HCT116 (cell line): ENCODE measurements at regions not wholly inside any gene's neighbourhood (a gene's known extent, or its start where the extent isn't known, plus 50 kb on each side); places are given as distances from the start of the nearest gene placed in this dataset.

Source experiments
- ATAC-seq: fragments of 200-7000 bp; cut with Tn5 transposase; 2 replicates; pipeline ENCODE4 v1.9.1; 2020; ENCODE audit warnings: mild to moderate bottlenecking, moderate library complexity
- BruUV-seq: library from RNA; stranded (reverse); fragments of 400-500 nt; replicated peaks from 2 replicates; lab custom pipeline; 2021; lab: Mats Ljungman, UMichigan
- CTCF ChIA-PET: fragments of 300-600 bp; sonication (Branson Sonifier 250); formaldehyde crosslinking; loops from one replicate; lab custom pipeline; 2021; ENCODE audit warnings: antibody characterized with exemption; lab: Charles Lee
- POLR2A ChIA-PET: fragments of 300-600, 350-600 bp; sonication (Branson Sonifier 250); formaldehyde crosslinking; loops from one replicate; lab custom pipeline; 2021; ENCODE audit warnings: antibody characterized with exemption; lab: Charles Lee
- RAD21 ChIA-PET, 2 experiments: fragments of 300-600 bp; sonication (Branson Sonifier 250); formaldehyde crosslinking; loops; one replicate each; lab custom pipeline; 2023; ENCODE audit warnings: low total read pairs in 2 of 2; ENCODE audit not compliant: uncharacterized antibody in 2 of 2, unreplicated experiment in 2 of 2, low non-redundant PET in 1 of 2; lab: Charles Lee
- DNase-seq: peaks from one replicate; pipeline ENCODE4 v3.0.0-alpha.2; 2010; ENCODE audit warnings: low read depth, low spot score
- H2AFZ ChIP-seq: fragments of 200-600 bp; shearing (Covaris generic), sonication (generic); 2 replicates; pipeline ENCODE4 v1.6.1; 2017; ENCODE audit warnings: low read depth, mixed run types, mixed read lengths, antibody characterized with exemption, low read length; ENCODE audit not compliant: poor library complexity, severe bottlenecking
- H3K27ac ChIP-seq: 2 replicates; pipeline ENCODE4 v1.5.1; 2012; ENCODE audit warnings: low read depth, low read length
- H3K27me3 ChIP-seq: fragments of 200-600 bp; sonication (generic); 2 replicates; pipeline ENCODE4 v1.6.1; 2016; ENCODE audit warnings: mixed run types, low read length, mixed read lengths; ENCODE audit not compliant: insufficient read depth
- H3K36me3 ChIP-seq, 2 experiments: fragments of 200-500 bp in 1 of 2; fragments of 200-600 bp in 1 of 2; sonication (Bioruptor generic) in 1 of 2; sonication (generic) in 1 of 2; 2 replicates each; pipeline versions ENCODE4 v1.5.1 to v1.6.1; 2014 to 2016; ENCODE audit warnings: low read length in 2 of 2, inconsistent platforms in 1 of 2, mixed read lengths in 1 of 2, mixed run types in 1 of 2; ENCODE audit not compliant: insufficient read depth in 2 of 2, control insufficient read depth in 1 of 2
- H3K4me1 ChIP-seq, 2 experiments: fragments of 200-600 bp in 1 of 2; sonication (generic) in 1 of 2; 2 replicates each; pipeline versions ENCODE4 v1.5.1 to v1.6.1; 2012 to 2017; ENCODE audit warnings: low read length in 2 of 2, inconsistent platforms in 1 of 2, mild to moderate bottlenecking in 1 of 2, mixed read lengths in 1 of 2, mixed run types in 1 of 2, moderate library complexity in 1 of 2; ENCODE audit not compliant: insufficient read depth in 2 of 2, control insufficient read depth in 1 of 2
- H3K4me2 ChIP-seq: fragments of 200-600 bp; sonication (generic); 2 replicates; pipeline ENCODE4 v1.6.1; 2017; ENCODE audit warnings: mixed run types, low read length, mixed read lengths
- H3K4me3 ChIP-seq, 2 experiments: fragments of 200-600 bp in 1 of 2; sonication (generic) in 1 of 2; replicated peaks in 1 of 2; 2 replicates each; pipeline ENCODE4 v1.5.1; 2011 to 2016; ENCODE audit warnings: low read length in 2 of 2, control low read depth in 1 of 2, low read depth in 1 of 2, mild to moderate bottlenecking in 1 of 2, mixed read lengths in 1 of 2, mixed run types in 1 of 2
- H3K79me2 ChIP-seq: fragments of 200-600 bp; sonication (generic); 2 replicates; pipeline ENCODE4 v1.6.1; 2017; ENCODE audit warnings: mild to moderate bottlenecking, mixed run types, low read length, moderate library complexity, mixed read lengths; ENCODE audit not compliant: insufficient read depth
- H3K9ac ChIP-seq: fragments of 200-600 bp; sonication (generic); 2 replicates; pipeline ENCODE4 v1.6.1; 2016; ENCODE audit warnings: low read length, mixed read lengths
- H3K9me2 ChIP-seq: fragments of 200-600 bp; sonication (generic), shearing (Covaris generic); 2 replicates; pipeline ENCODE4 v1.6.1; 2017; ENCODE audit warnings: mixed run types, mild to moderate bottlenecking, moderate library complexity; ENCODE audit not compliant: insufficient read depth
- H3K9me3 ChIP-seq, 2 experiments: fragments of 200-500 bp in 1 of 2; fragments of 200-600 bp in 1 of 2; sonication (Bioruptor generic) in 1 of 2; sonication (generic) in 1 of 2; 2 replicates each; pipeline ENCODE4 v1.6.1; 2014 to 2017; ENCODE audit warnings: low read length in 2 of 2, mixed read lengths in 2 of 2, inconsistent platforms in 1 of 2, low read depth in 1 of 2, mild to moderate bottlenecking in 1 of 2, mixed run types in 1 of 2, moderate library complexity in 1 of 2; ENCODE audit not compliant: control insufficient read depth in 1 of 2, insufficient read depth in 1 of 2
- H4K20me1 ChIP-seq: fragments of 200-600 bp; sonication (generic), shearing (Covaris generic); 2 replicates; pipeline ENCODE4 v1.6.1; 2017; ENCODE audit warnings: mixed run types, mild to moderate bottlenecking, moderate library complexity; ENCODE audit not compliant: insufficient read depth
- CBX3 ChIP-seq: IDR thresholded peaks from 2 replicates; pipeline ENCODE4 v1.6.1; 2012; ENCODE audit warnings: low read depth
- CEBPB ChIP-seq: IDR thresholded peaks from 2 replicates; pipeline ENCODE4 v1.6.1; 2012; ENCODE audit warnings: low read depth
- CTCF ChIP-seq, 3 experiments: fragments of 200-600 bp in 1 of 3; sonication (generic) in 1 of 3; IDR thresholded peaks in 2 of 3; conservative IDR thresholded peaks in 1 of 3; 2 replicates each; pipeline ENCODE4 v1.5.1; 2012 to 2017; ENCODE audit warnings: low read depth in 2 of 3, low read length in 2 of 3, antibody characterized with exemption in 1 of 3, borderline replicate concordance in 1 of 3, control low read depth in 1 of 3, mild to moderate bottlenecking in 1 of 3, mixed read lengths in 1 of 3, mixed run types in 1 of 3, moderate library complexity in 1 of 3; ENCODE audit not compliant: insufficient read depth in 1 of 3
- EGR1 ChIP-seq: IDR thresholded peaks from 2 replicates; pipeline ENCODE4 v1.6.1; 2012; ENCODE audit warnings: low read depth
- EZH2 ChIP-seq: fragments of 200-600 bp; sonication (generic); IDR thresholded peaks from 2 replicates; pipeline ENCODE4 v1.6.1; 2017; ENCODE audit warnings: antibody characterized with exemption, mixed run types
- EZH2phosphoT487 ChIP-seq: fragments of 200-600 bp; IDR thresholded peaks from 2 replicates; pipeline ENCODE4 v1.6.1; 2018; ENCODE audit warnings: antibody characterized with exemption, borderline replicate concordance
- JUND ChIP-seq: IDR thresholded peaks from 2 replicates; pipeline ENCODE4 v1.6.1; 2012
- MAX ChIP-seq: IDR thresholded peaks from 2 replicates; pipeline ENCODE4 v1.6.1; 2012
- POLR2A ChIP-seq: IDR thresholded peaks from 2 replicates; pipeline ENCODE4 v1.7.0; 2011; ENCODE audit warnings: borderline replicate concordance; ENCODE audit not compliant: insufficient read depth, insufficient read length; ENCODE audit errors: extremely low read depth
- POLR2AphosphoS5 ChIP-seq: IDR thresholded peaks from 2 replicates; pipeline ENCODE4 v1.6.1; 2011; ENCODE audit warnings: mild to moderate bottlenecking, low read depth, low read length, moderate library complexity
- REST ChIP-seq: IDR thresholded peaks from 2 replicates; pipeline ENCODE4 v1.6.1; 2012; ENCODE audit warnings: low read depth
- SIN3A ChIP-seq: IDR thresholded peaks from 2 replicates; pipeline ENCODE4 v1.6.1; 2012; ENCODE audit warnings: low read depth
- SRF ChIP-seq: IDR thresholded peaks from 2 replicates; pipeline ENCODE4 v1.6.1; 2012; ENCODE audit warnings: low read depth
- TCF7L2 ChIP-seq: IDR thresholded peaks from 2 replicates; pipeline ENCODE4 v1.7.0; 2011; ENCODE audit warnings: borderline replicate concordance, inconsistent platforms; ENCODE audit not compliant: insufficient read depth, insufficient read length; ENCODE audit errors: extremely low read depth
- YY1 ChIP-seq: IDR thresholded peaks from 2 replicates; pipeline ENCODE4 v1.6.1; 2011; ENCODE audit warnings: low read length, low read depth, moderate library complexity, mild to moderate bottlenecking; ENCODE audit not compliant: insufficient replicate concordance; ENCODE audit errors: extremely low read depth
- ZBTB33 ChIP-seq: IDR thresholded peaks from 2 replicates; pipeline ENCODE4 v1.6.1; 2011; ENCODE audit warnings: mild to moderate bottlenecking, low read length, moderate library complexity; ENCODE audit not compliant: insufficient replicate concordance; ENCODE audit errors: extremely low read depth
- ZFX ChIP-seq: fragments of 450-650 bp; IDR thresholded peaks from 2 replicates; pipeline ENCODE4 v1.6.1; 2017
- intact Hi-C: fragments of 100-400 bp; cut with micrococcal nuclease; formaldehyde crosslinking; loops from 2 replicates; pipeline ENCODE4 v1.10.0; 2022

GRCh38 chr1:96130432-96130831, 591.2 kb upstream of the PTBP2 start:
- Histone ChIP-seq H2AFZ (no peak overlapping the region), H4K20me1 (no peaks in the 10 kb centered on the region), H3K27me3 (no peaks in the 10 kb centered on the region), H3K9me3 (no peaks in the 10 kb centered on the region), H3K36me3 (no peaks in the 10 kb centered on the region), H3K27ac (no peak overlapping the region), H3K9ac (no peak overlapping the region), H3K4me3 (no peak overlapping the region), H3K79me2 (no peaks in the 10 kb centered on the region), H3K4me1 (no peaks in the 10 kb centered on the region), H3K4me2 (no peak overlapping the region), H3K9me2 (no peaks in the 10 kb centered on the region)
- no peak for TF ChIP-seq CTCF (IDR thresholded peaks at IDR 0.05 in 2 of 3, conservative IDR thresholded peaks at IDR 0.05 in 1 of 3; ENCODE audit: borderline replicate concordance in 1 of 3, insufficient read depth in 1 of 3, low read depth in 2 of 3, low read length in 2 of 3)
- no peak for TF ChIP-seq EZH2phosphoT487
- TF ChIP-seq MAX, result no peak
- TF ChIP-seq ZFX, result no peak
- no peak for TF ChIP-seq CEBPB
- no peak for TF ChIP-seq EZH2
- no peak for TF ChIP-seq TCF7L2
- no peak for TF ChIP-seq ZBTB33
- TF ChIP-seq SRF, result no peak
- no peak for TF ChIP-seq JUND
- no peak for TF ChIP-seq POLR2AphosphoS5
- TF ChIP-seq REST, result no peak
- TF ChIP-seq YY1, result no peak
- no peak for TF ChIP-seq SIN3A
- TF ChIP-seq EGR1, result no peak
- no peak for TF ChIP-seq POLR2A
- TF ChIP-seq CBX3, result no peak
- DNase-seq (no peak), ATAC-seq (no peak)
- no TSS peak for BruUV-seq
- ChIA-PET RAD21 (no interaction called here), POLR2A (no interaction called here), CTCF (no interaction called here)
- intact Hi-C loops, result no loop called here
